ENCODE measurements at regions not wholly inside any gene's neighbourhood (a gene's known extent, or its start where the extent isn't known, plus 50 kb on each side); places are given as distances from the start of the nearest gene placed in this dataset.
"Not testable (repeated sequence)": the region's sequence is repeated elsewhere in the genome, so short reads cannot be mapped to it uniquely, and the experiment has no call there.

GRCh38 chrX:3425031-3425430, 78.6 kb upstream of the MXRA5 start:
- Histone ChIP-seq H3K27ac (no peak overlapping the region), H3K4me3 (no peak overlapping the region), H3K4me1 (no peaks in the 10 kb centered on the region), H3K36me3 (no peaks in the 10 kb centered on the region), H3K27me3 (no peaks in the 10 kb centered on the region), H3K9me3 (no peaks in the 10 kb centered on the region)
- in situ Hi-C loops (cut with MboI; ENCODE audit: low sequenced_read_pairs in 4 of 4), result no loop called here
- DNase-seq, result no peak
- ATAC-seq, result no peak
- no peak for TF ChIP-seq POLR2A (IDR thresholded peaks at IDR 0.05)
- no peak for TF ChIP-seq CTCF (IDR thresholded peaks at IDR 0.05 in 4 of 5, conservative IDR thresholded peaks at IDR 0.05 in 1 of 5)
- intact Hi-C loops (cut with DNase I; ENCODE audit: low total_unique reads), result no loop called here

- intact Hi-C loops (cut with DNase I; ENCODE audit: low total_unique reads), result no loop called here
- ATAC-seq, result no peak
Measured at GRCh38 chrX:3420316-3420715, 73.9 kb upstream of the MXRA5 start.

GRCh38 chrX:3415011-3415410, 68.6 kb upstream of the MXRA5 start:
- H3K27ac ChIP-seq, result no peak overlapping the region
- no peaks in the 10 kb centered on the region for H3K36me3 ChIP-seq
- in situ Hi-C loops (cut with MboI; ENCODE audit: low sequenced_read_pairs in 4 of 4), result no loop called here
- ATAC-seq (no peak), DNase-seq (no peak)
- no peak overlapping the region for H3K4me3 ChIP-seq
- H3K9me3 ChIP-seq, result no peaks in the 10 kb centered on the region
- TF ChIP-seq CTCF (IDR thresholded peaks at IDR 0.05 in 4 of 5, conservative IDR thresholded peaks at IDR 0.05 in 1 of 5) (no peak), POLR2A (IDR thresholded peaks at IDR 0.05) (no peak)
- no peaks in the 10 kb centered on the region for H3K27me3 ChIP-seq
- no peaks in the 10 kb centered on the region for H3K4me1 ChIP-seq
- intact Hi-C loops (cut with DNase I; ENCODE audit: low total_unique reads), result no loop called here

More at GRCh38 chrX:3420316-3420715, 73.9 kb upstream of the MXRA5 start:
- no peak overlapping the region for H3K4me3 ChIP-seq
- in situ Hi-C loops (cut with MboI; ENCODE audit: low sequenced_read_pairs in 4 of 4), result no loop called here
- no peaks in the 10 kb centered on the region for H3K9me3 ChIP-seq
- no peaks in the 10 kb centered on the region for H3K4me1 ChIP-seq
- TF ChIP-seq POLR2A (IDR thresholded peaks at IDR 0.05), result no peak
- TF ChIP-seq CTCF (IDR thresholded peaks at IDR 0.05 in 4 of 5, conservative IDR thresholded peaks at IDR 0.05 in 1 of 5), result no peak
- no peak for DNase-seq
- H3K36me3 ChIP-seq, result no peaks in the 10 kb centered on the region
- H3K27me3 ChIP-seq, result no peaks in the 10 kb centered on the region
- no peak overlapping the region for H3K27ac ChIP-seq

GRCh38 chrX:3411626-3412025, 65.2 kb upstream of the MXRA5 start:
- H3K27me3 ChIP-seq; H3K36me3 ChIP-seq; H3K9me3 ChIP-seq; H3K27ac ChIP-seq; in situ Hi-C loops (cut with MboI; ENCODE audit: low sequenced_read_pairs in 4 of 4); H3K4me1 ChIP-seq; intact Hi-C loops (cut with DNase I; ENCODE audit: low total_unique reads); ATAC-seq; H3K4me3 ChIP-seq; DNase-seq: not testable (repeated sequence)

GRCh38 chrX:3409936-3410335, 63.5 kb upstream of the MXRA5 start:
- H3K9me3 ChIP-seq; DNase-seq; H3K27me3 ChIP-seq; H3K36me3 ChIP-seq; intact Hi-C loops (cut with DNase I; ENCODE audit: low total_unique reads); H3K4me3 ChIP-seq; ATAC-seq; H3K27ac ChIP-seq; H3K4me1 ChIP-seq; in situ Hi-C loops (cut with MboI; ENCODE audit: low sequenced_read_pairs in 4 of 4): not testable (repeated sequence)

GRCh38 chrX:3407781-3408180, 61.3 kb upstream of the MXRA5 start:
- intact Hi-C loops (cut with DNase I; ENCODE audit: low total_unique reads) (no loop called here), in situ Hi-C loops (cut with MboI; ENCODE audit: low sequenced_read_pairs in 4 of 4) (no loop called here)
- Histone ChIP-seq H3K4me1 (no peaks in the 10 kb centered on the region), H3K9me3 (no peaks in the 10 kb centered on the region), H3K27me3 (no peaks in the 10 kb centered on the region), H3K36me3 (no peaks in the 10 kb centered on the region), H3K4me3 (no peak overlapping the region), H3K27ac (no peak overlapping the region)
- no peak for DNase-seq
- TF ChIP-seq CTCF (IDR thresholded peaks at IDR 0.05 in 4 of 5, conservative IDR thresholded peaks at IDR 0.05 in 1 of 5) (no peak), POLR2A (IDR thresholded peaks at IDR 0.05) (no peak)
- ATAC-seq, result no peak

Measured in gastrocnemius medialis (tissue), 4 donors.